Neural progenitor cell (in vitro differentiated cells): ENCODE measurements at regions not wholly inside any gene's neighbourhood (a gene's known extent, or its start where the extent isn't known, plus 50 kb on each side); places are given as distances from the start of the nearest gene placed in this dataset.

Experiments used
- DNase-seq: peaks from one replicate; pipeline ENCODE4 v3.0.0-alpha.2; 2016; ENCODE audit warnings: low spot score
- H2AFZ ChIP-seq: fragments of 200-600 bp; sonication (generic); replicated peaks from 2 replicates; pipeline ENCODE4 v1.6.1; 2016; ENCODE audit warnings: antibody characterized with exemption
- H3F3A ChIP-seq: fragments of 200-600 bp; sonication (generic); 2 replicates; pipeline ENCODE4 v1.6.1; 2016; ENCODE audit warnings: antibody characterized with exemption, low read depth
- H3K27ac ChIP-seq: fragments of 200-600 bp; sonication (generic); 2 replicates; pipeline ENCODE4 v1.5.1; 2016; ENCODE audit warnings: mild to moderate bottlenecking
- H3K27me3 ChIP-seq: fragments of 200-600 bp; sonication (generic); 2 replicates; pipeline ENCODE4 v1.6.1; 2016; ENCODE audit warnings: mild to moderate bottlenecking, moderate library complexity
- H3K36me3 ChIP-seq: fragments of 200-600 bp; sonication (generic); 2 replicates; pipeline ENCODE4 v1.5.1; 2016
- H3K4me1 ChIP-seq: fragments of 200-600 bp; sonication (generic); 2 replicates; pipeline ENCODE4 v1.6.1; 2016; ENCODE audit warnings: mixed run types
- H3K4me2 ChIP-seq: fragments of 200-600 bp; sonication (generic); 2 replicates; pipeline ENCODE4 v1.6.1; 2016
- H3K4me3 ChIP-seq: fragments of 200-600 bp; sonication (generic); 2 replicates; pipeline ENCODE4 v1.5.1; 2016
- H3K79me2 ChIP-seq: fragments of 200-600 bp; sonication (generic); 2 replicates; pipeline ENCODE4 v1.6.1; 2016; ENCODE audit warnings: low read depth
- H3K9ac ChIP-seq: fragments of 200-600 bp; sonication (generic); 2 replicates; pipeline ENCODE4 v1.6.1; 2016
- H3K9me3 ChIP-seq: fragments of 200-600 bp; sonication (generic); 2 replicates; pipeline ENCODE4 v1.5.1; 2016; ENCODE audit warnings: low read depth
- H4K20me1 ChIP-seq: fragments of 200-600 bp; sonication (generic); 2 replicates; pipeline ENCODE4 v1.6.1; 2016; ENCODE audit warnings: low read depth
- H3K27ac Mint-ChIP-seq: 3 replicates; pipeline ENCODE4 v1.8.0; 2021; ENCODE audit warnings: mixed read lengths
- H3K27me3 Mint-ChIP-seq: 2 replicates; pipeline ENCODE4 v1.8.0; 2022; ENCODE audit warnings: low read depth, mild to moderate bottlenecking, inconsistent platforms, moderate library complexity, mixed read lengths; ENCODE audit not compliant: insufficient read depth
- H3K36me3 Mint-ChIP-seq: 3 replicates; pipeline ENCODE4 v1.8.0; 2021; ENCODE audit warnings: mixed read lengths
- H3K4me1 Mint-ChIP-seq: 3 replicates; pipeline ENCODE4 v1.8.0; 2021; ENCODE audit warnings: mixed read lengths
- H3K4me3 Mint-ChIP-seq: 3 replicates; pipeline ENCODE4 v1.8.0; 2021; ENCODE audit warnings: mild to moderate bottlenecking, moderate library complexity, mixed read lengths
- H3K9me3 Mint-ChIP-seq: 3 replicates; pipeline ENCODE4 v1.8.0; 2020; ENCODE audit warnings: mixed read lengths
- EZH2 ChIP-seq: fragments of 200-600 bp; sonication (generic); IDR thresholded peaks from 2 replicates; pipeline ENCODE4 v1.6.1; 2017; ENCODE audit warnings: antibody characterized with exemption, mild to moderate bottlenecking, moderate library complexity
- EZH2phosphoT487 ChIP-seq: fragments of 200-600 bp; sonication (generic); IDR thresholded peaks from 2 replicates; pipeline ENCODE4 v1.6.1; 2017; ENCODE audit warnings: antibody characterized with exemption
- TF ChIP-seq, protein P1 (sequence below): fragments of 200-600 bp; sonication (generic); IDR thresholded peaks from 2 replicates; pipeline ENCODE4 v1.5.1; 2017; ENCODE audit warnings: antibody characterized with exemption, mild to moderate bottlenecking

DNA sequence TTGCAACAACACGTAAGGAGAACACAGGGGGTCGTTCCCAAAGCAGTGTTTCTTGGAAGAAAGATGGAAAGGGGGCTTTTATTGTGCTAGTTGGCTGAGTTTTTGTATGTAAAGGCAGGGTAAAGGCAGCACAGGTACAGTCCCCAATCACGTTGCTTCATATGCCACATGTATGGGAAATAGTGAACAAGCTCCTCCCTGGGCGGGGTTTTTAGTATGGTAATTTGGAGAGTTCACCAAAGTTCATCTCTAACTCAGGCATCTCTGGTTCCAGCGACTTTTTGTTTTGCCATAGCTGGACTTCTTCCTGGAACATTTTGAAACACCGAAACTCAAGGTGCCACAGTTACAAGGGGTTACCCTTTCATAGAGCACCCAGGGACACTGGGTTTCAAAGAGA, 133.9 kb downstream of the CAAP1 start:
- H3K9me3 ChIP-seq: no peaks in the 10 kb centered on the region
- Mint-ChIP-seq H3K4me3 (no peak overlapping the region), H3K27me3 (no peaks in the 10 kb centered on the region), H3K9me3 (no peaks in the 10 kb centered on the region), H3K27ac (no peak overlapping the region), H3K36me3 (no peaks in the 10 kb centered on the region), H3K4me1 (peaks cover 19% of the 10 kb centered on the region)
- no peaks in the 10 kb centered on the region for H4K20me1 ChIP-seq
- no peak overlapping the region for H2AFZ ChIP-seq
- H3K27me3 ChIP-seq: no peaks in the 10 kb centered on the region
- H3K27ac ChIP-seq: no peak overlapping the region
- no peaks in the 10 kb centered on the region for H3K79me2 ChIP-seq
- peaks cover 21% of the 10 kb centered on the region for H3K4me1 ChIP-seq
- no peak overlapping the region for H3K4me2 ChIP-seq
- DNase-seq: no peak
- H3K4me3 ChIP-seq: no peak overlapping the region
- peaks cover 14% of the 10 kb centered on the region for H3F3A ChIP-seq
- no peaks in the 10 kb centered on the region for H3K36me3 ChIP-seq
- TF ChIP-seq EZH2phosphoT487 (no peak), EZH2 (no peak)
- TF ChIP-seq, protein P1, sequence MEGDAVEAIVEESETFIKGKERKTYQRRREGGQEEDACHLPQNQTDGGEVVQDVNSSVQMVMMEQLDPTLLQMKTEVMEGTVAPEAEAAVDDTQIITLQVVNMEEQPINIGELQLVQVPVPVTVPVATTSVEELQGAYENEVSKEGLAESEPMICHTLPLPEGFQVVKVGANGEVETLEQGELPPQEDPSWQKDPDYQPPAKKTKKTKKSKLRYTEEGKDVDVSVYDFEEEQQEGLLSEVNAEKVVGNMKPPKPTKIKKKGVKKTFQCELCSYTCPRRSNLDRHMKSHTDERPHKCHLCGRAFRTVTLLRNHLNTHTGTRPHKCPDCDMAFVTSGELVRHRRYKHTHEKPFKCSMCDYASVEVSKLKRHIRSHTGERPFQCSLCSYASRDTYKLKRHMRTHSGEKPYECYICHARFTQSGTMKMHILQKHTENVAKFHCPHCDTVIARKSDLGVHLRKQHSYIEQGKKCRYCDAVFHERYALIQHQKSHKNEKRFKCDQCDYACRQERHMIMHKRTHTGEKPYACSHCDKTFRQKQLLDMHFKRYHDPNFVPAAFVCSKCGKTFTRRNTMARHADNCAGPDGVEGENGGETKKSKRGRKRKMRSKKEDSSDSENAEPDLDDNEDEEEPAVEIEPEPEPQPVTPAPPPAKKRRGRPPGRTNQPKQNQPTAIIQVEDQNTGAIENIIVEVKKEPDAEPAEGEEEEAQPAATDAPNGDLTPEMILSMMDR: no peak
- no peak overlapping the region for H3K9ac ChIP-seq

DNA sequence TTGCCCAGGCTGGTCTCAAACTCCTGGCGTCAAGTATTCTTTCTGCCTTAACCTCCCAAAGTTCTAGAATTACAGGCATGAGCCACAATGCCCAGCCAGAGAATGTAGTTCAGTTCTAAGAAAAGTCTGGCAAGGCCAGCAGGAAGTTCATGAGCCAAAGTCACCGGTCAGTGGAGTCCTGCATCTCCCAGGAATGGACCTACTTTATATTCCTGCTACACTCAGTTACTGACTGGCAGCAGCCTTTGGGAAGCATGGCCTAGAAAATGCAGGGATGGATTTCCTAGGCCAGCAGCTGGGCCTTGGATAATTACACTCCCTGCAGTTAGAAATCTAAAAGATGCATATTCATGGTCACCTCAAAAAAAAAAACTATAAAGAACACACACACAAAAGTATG, 135.7 kb downstream of the CAAP1 start:
- Mint-ChIP-seq H3K27me3 (peaks cover 2% of the 10 kb centered on the region), H3K4me3 (no peak overlapping the region), H3K4me1 (peaks cover 23% of the 10 kb centered on the region), H3K27ac (no peak overlapping the region), H3K9me3 (no peaks in the 10 kb centered on the region), H3K36me3 (peaks cover 2% of the 10 kb centered on the region)
- Histone ChIP-seq H3K36me3 (no peaks in the 10 kb centered on the region), H3F3A (peaks cover 20% of the 10 kb centered on the region), H3K4me2 (no peak overlapping the region), H3K4me1 (peaks cover 26% of the 10 kb centered on the region), H3K27me3 (no peaks in the 10 kb centered on the region), H2AFZ (no peak overlapping the region), H3K79me2 (no peaks in the 10 kb centered on the region), H3K4me3 (no peak overlapping the region), H3K9ac (no peak overlapping the region), H3K9me3 (no peaks in the 10 kb centered on the region), H3K27ac (no peak overlapping the region), H4K20me1 (no peaks in the 10 kb centered on the region)
- TF ChIP-seq, protein P1: no peak
- no peak for TF ChIP-seq EZH2phosphoT487
- TF ChIP-seq EZH2: no peak
- DNase-seq: no peak

DNA sequence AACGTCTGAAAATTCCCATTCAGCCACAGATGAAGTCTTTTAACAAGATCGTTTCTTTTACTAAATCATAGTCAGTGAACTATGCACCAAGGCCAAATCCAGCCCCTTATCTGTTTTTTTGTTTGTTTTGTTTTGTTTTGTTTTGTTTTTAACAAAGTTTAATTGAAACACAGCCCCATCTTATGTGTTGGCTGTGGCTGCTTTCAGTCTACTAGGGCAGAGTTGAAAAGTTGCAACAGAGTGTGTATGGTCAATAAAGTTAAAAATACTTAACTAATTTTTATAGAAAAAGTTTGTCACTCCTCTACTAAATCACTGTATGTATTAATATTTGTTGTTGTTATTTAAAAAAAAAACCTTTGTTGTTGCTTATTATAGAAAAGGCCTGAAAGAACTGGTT, 137.1 kb downstream of the CAAP1 start:
- Histone ChIP-seq H4K20me1 (no peaks in the 10 kb centered on the region), H3K9ac (no peak overlapping the region), H3K4me3 (no peak overlapping the region), H3K4me1 (peaks cover 26% of the 10 kb centered on the region), H3K4me2 (peak overlapping the region; percentile 11), H3K27ac (no peak overlapping the region), H3K27me3 (no peaks in the 10 kb centered on the region), H3K36me3 (no peaks in the 10 kb centered on the region), H3K9me3 (no peaks in the 10 kb centered on the region), H3K79me2 (no peaks in the 10 kb centered on the region), H2AFZ (peak overlapping the region; percentile 18), H3F3A (peaks cover 20% of the 10 kb centered on the region)
- Mint-ChIP-seq H3K27ac (no peak overlapping the region), H3K36me3 (peaks cover 2% of the 10 kb centered on the region), H3K9me3 (no peaks in the 10 kb centered on the region), H3K27me3 (peaks cover 2% of the 10 kb centered on the region), H3K4me1 (peaks cover 25% of the 10 kb centered on the region), H3K4me3 (no peak overlapping the region)
- DNase-seq: no peak
- TF ChIP-seq EZH2 (no peak), EZH2phosphoT487 (no peak)
- TF ChIP-seq, protein P1: no peak
